ENCODE measurements at regions not wholly inside any gene's neighbourhood (a gene's known extent, or its start where the extent isn't known, plus 50 kb on each side); places are given as distances from the start of the nearest gene placed in this dataset.
"Not testable (repeated sequence)": the region's sequence is repeated elsewhere in the genome, so short reads cannot be mapped to it uniquely, and the experiment has no call there.

DNA sequence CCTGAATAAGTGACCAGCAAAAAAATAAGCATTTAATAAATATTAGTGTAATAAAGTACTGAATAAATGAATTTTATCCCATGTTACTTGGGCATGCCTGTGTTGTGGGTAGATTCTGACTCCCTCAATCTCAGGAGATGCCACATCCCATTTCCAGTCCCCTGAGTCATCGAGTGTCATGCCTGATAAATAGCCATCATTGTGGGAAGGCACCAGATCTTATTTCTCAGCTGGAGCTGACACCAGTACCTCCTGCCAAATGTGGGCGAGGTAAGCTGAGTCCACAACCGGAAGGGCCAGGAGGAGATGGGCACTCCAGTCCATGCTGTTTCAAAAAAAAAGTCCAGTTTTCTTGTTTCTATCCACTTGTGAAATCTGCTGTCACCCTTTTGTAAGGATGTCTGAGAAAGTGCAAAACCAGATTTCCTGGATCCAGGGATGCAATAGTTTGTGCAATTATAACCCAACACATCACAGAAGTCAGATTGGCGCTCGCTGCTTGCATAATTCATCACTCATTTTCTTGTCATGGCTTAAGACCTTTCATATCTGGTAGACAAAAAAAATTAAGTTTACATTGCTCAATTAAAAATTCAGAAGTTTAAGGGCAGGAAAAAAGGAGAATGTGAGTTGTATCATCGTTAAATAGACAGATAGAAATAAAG lies 311.6 kb downstream of the MIAT start:
- no peak for DNase-seq (ENCODE audit: low read depth, low spot score)

DNA sequence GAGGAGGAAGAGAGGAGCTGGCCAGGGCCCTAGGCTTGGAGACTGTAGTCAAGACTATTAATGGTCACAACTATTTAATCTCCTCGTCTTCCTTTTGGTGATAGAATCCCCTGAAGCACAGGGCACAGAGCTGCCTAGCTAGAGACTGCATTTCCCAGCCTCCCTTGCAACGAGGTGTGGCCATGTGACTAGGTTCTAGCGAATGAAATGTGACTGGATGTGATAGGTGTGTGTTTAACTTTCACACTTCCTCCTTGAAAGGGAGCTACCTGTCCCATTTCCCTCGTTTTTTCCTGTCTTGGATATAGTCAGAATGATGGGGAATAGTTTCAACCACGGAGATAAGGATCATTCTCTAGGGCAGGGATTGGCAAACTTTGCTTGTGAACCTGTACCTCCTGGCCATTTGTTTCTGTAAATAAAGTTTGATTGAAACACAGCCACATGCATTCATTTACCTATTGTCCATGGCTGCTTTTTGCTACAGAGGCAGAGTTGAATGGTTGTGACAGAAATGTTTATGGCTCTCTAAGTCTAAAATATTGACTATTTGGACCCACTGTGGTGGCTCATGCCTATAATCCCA lies 313.5 kb downstream of the MIAT start:
- no peak for DNase-seq (ENCODE audit: low read depth, low spot score)

DNA sequence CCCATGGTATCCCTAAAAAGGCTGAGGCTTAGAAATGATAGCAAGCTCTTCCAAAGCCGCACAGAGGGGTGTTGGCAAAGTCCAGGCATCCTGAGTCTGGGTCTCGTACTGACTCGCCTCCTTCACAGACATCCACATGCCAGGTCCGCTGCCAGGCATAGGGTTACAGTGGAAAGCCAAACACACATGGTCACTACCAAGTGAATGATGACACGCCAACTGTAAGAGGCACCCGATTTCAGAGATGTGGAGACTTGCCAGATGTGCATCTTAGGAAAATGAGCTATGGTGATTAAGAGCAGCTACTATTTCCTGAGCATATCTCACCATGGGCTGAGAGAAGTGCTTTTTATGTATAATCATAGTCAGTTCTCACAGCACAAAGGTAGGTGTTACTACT lies 314.9 kb downstream of the MIAT start:
- DNase-seq (ENCODE audit: low read depth, low spot score), result no peak

- DNase-seq (ENCODE audit: low read depth, low spot score), result not testable (repeated sequence)
These were observed 315.5 kb downstream of the MIAT start for GRCh38 chr22:26972915-26973314.

DNA sequence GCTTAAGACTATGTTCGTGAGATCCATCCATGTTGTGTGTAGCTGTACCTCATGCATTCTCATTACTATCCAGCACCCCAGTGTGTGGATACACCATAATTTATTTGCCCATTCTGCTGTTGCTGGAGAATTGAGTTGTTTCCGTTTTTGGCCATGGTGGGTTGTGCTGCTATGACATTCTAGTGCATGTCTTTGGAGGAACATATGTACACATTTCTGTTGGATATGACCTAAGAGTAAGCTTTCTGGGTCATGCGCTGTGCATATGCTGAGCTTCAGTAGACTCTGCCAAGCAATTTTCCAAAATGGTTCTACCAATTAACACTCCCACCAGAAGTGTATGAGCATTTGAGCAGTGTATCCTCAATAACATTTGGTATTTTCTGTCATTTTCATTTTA lies 316.6 kb downstream of the MIAT start:
- no peak for DNase-seq (ENCODE audit: low read depth, low spot score)

DNA sequence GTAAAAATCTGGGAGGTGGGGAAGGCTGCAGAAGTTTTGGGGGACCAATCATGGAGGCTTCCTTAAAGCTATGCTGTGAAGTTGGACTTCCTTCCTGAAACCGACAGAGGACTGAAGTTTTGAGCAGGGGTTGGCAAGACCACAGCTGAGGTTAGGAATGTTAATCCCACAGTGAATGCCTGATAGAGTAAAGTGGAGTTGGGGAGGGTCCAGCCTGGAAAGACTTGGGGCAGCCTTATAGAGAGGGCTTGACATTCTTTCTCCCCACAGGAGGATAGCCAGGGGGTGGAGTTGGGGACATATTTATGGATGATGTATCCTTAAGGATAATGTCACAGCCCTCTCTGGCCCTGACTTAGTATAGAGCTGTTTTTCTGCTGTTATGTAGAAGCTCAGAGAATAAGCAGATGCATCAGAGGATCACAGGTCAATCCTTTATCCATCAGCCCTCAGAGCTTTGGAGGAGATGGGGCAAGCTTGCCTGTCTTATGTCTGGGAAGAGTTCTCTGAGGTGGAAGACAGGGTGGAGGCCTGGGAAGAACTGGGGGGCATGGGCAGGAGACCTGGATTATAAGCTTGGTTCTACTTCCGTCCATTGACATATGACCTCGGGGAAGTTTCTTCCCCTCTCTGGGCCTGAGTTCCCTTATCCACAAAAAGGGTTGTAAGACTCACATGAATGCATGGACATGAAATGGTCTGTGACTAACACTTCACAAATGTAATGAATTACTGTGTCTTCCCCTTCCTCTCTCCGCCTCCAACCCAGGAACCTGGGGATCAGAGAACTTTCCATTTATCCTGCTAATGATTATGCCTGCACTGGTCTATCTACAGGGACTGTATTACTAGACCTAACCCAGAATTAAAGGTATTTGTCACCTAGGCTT lies 317.8 kb downstream of the MIAT start:
- DNase-seq (ENCODE audit: low read depth, low spot score), result no peak

DNA sequence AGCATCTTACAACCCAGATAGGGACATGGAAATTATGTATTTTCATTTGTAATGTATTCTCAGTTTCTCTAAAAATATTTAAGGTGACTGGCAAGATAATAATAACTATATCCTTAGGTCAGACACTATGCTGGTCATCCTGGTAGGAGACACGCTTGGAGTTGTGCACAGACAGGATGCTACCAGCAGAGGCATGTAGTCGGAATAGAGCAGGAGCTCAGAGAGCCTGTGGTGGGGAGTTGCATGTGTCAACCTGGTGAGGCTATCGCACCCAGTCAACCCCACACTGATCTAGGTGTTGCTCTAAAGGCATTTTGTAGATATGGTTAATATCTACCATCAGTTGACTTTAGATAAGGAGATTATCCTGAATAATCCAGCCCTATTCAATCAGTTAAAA lies 318.5 kb downstream of the MIAT start:
- DNase-seq (ENCODE audit: low read depth, low spot score), result no peak

DNA sequence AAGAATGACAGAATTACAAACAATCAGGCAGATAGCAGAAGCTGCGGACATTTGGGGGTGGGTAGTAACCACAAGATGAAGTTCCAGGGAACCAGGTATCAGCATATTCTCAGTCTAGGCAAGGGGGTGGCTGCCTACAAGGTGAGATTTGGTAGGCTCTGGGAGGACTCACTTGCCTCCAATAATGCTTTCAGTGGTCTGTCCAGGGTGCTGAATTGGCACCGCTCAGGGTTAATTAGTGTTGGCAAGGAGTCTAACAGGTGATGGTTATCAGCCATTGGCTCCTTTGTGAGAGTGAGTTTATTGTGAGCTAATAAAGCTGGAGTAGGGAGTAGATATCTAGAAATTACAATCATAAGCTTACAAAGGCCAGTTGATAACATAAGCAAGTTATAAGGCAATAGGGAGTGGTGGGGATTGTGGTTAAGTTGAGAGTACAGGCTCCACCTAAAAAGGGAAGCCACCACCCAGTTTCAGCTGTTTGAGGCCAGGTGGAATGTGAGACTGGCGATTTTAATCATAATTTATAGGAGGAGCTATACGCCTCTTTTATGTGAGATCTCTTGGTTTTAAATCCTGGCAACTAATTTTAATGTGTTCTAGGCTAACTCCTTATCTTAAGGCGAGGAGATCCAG lies 320.5 kb downstream of the MIAT start:
- no peak for DNase-seq (ENCODE audit: low read depth, low spot score)

- DNase-seq (ENCODE audit: low read depth, low spot score), result no peak
These were observed 321.9 kb downstream of the MIAT start for GRCh38 chr22:26979294-26979693.

DNA sequence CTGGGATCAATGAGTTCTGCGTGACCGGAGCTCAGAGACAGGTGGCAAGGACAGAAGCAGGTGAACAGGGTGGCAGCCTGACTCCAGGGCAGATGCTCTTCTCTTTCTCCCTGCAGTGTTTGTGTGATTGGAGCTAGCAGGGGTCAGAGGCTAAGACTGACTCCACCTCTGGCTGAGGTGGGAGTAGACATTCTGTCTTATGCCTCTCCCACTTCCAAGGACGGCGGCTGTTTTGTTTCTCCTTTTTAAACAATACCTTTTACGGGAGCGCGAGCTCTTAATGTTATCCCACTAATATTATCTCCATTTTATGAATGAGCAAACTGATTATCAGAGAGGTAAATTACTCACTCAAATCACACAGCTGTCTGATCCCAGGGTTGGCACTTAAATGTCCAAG lies 323.7 kb downstream of the MIAT start:
- no peak for DNase-seq (ENCODE audit: low read depth, low spot score)

- no peak for DNase-seq (ENCODE audit: low read depth, low spot score)
These were observed 324.2 kb downstream of the MIAT start for GRCh38 chr22:26981541-26981940.

- DNase-seq (ENCODE audit: low read depth, low spot score), result no peak
These were observed 325.9 kb downstream of the MIAT start for GRCh38 chr22:26983311-26983710.

GRCh38 chr22:26985206-26985605 lies 327.8 kb downstream of the MIAT start:
- DNase-seq (ENCODE audit: low read depth, low spot score), result no peak

DNA sequence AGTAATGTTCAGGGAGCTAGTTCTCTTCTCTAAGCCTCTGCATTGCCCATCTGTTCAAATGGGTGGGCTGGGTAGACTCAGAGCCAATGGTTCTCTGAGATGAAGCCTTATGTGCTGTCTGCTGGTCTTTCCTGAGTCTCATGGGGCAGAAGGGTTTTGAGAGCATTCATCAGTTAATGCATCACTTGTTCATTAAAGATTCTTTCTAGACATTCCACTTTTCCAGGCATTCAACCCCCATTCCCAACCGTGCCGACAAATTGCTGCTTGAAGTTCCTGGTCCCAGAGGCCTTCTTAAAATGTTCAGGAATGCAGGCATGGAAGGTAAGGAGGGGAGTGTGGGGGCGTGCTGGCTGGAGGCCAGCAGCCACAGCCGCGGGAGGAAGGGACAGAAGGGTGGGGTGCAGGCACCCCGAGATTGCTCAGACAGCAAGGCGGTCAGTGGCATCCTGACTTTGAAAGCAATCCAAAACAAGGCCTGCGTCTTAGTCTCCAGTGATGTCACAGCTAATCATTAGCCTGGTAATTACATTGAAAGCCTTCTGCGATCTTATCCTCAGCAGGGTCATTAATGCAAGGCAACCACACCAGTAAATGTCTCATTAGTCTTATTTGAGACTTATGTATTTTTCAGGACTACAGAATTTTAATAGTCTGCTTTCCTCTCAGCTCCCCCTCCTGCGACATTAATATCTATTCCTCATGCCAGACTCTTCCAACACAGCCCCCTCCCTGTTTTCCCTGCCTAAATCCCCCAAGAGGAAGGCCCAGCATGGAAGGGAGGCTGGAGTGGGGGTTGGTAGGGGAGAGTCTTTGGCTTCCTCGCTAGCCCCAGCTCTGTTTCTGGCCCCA lies 328.8 kb downstream of the MIAT start:
- no peak for DNase-seq (ENCODE audit: low read depth, low spot score)

DNA sequence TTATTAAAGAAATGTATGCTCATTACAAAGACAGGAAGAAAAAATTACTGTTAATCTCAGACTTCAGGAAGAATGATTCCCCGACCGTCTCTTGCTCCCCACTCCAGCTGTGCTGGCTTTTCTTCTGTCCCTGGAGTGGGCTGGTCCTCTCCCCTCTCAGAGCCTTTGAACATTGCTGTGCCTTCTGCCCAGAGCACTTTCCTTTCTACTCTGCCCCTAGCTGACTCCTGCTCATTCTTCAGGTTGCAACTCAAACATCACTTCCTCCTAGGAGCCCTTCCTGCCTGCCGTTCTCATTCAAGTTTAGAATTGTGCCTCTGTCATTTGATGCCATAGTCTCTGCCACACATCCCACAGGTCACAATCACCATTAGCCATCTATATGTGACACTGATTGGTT lies 329.5 kb downstream of the MIAT start:
- DNase-seq (ENCODE audit: low read depth, low spot score), result no peak

GRCh38 chr22:26990503-26991189 lies 333.3 kb downstream of the MIAT start:
- DNase-seq (ENCODE audit: low read depth, low spot score), result no peak

DNA sequence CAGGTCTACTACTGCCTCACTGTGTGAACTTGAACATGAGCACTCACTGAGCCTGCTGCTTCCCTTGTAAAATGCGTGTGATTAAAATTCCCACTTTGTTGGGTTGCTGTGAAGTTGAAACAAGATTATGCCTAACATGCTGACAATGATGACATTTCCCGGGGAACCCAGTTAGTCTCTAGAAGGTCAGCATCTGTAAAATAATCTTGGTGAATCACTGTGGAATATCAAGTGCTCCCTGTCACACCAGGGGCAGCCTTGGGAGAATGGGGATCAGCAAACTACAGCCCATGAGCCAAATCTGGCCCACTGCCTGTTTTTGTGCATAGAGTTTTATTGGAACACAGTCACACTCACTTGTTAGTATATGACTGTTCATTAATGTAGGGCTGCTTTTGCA lies 335.2 kb downstream of the MIAT start:
- DNase-seq (ENCODE audit: low read depth, low spot score), result no peak

- DNase-seq (ENCODE audit: low read depth, low spot score), result no peak
These were observed 336.5 kb downstream of the MIAT start for GRCh38 chr22:26993886-26994285.

DNA sequence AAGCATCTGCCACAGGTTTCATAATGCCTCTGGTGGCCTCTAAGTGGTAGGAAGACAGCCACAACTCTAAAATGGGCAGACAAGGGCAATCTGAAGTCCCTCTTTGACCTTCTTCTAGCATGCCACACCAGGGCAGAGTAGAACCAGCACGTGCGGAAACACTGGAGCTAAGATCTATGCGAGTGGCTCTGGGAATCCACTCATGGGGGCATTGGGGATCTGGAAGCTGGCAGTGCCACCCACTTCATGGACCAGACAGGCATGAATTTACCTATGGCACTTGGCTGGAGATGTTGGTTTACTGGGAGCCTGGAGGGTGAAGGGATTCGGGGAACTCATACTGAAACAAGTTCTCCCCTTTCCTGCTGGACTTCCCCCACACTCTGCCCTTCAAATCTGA lies 337.4 kb downstream of the MIAT start:
- DNase-seq (ENCODE audit: low read depth, low spot score), result no peak

GRCh38 chr22:26995235-26995634 lies 337.8 kb downstream of the MIAT start:
- DNase-seq (ENCODE audit: low read depth, low spot score), result no peak

- no peak for DNase-seq (ENCODE audit: low read depth, low spot score)
These were observed 338.8 kb downstream of the MIAT start for GRCh38 chr22:26996154-26996553.

Measured in iPS DF 19.7 (cell line).